ENCODE measurements at regions not wholly inside any gene's neighbourhood (a gene's known extent, or its start where the extent isn't known, plus 50 kb on each side); places are given as distances from the start of the nearest gene placed in this dataset.
"Not testable (repeated sequence)": the region's sequence is repeated elsewhere in the genome, so short reads cannot be mapped to it uniquely, and the experiment has no call there.

DNA sequence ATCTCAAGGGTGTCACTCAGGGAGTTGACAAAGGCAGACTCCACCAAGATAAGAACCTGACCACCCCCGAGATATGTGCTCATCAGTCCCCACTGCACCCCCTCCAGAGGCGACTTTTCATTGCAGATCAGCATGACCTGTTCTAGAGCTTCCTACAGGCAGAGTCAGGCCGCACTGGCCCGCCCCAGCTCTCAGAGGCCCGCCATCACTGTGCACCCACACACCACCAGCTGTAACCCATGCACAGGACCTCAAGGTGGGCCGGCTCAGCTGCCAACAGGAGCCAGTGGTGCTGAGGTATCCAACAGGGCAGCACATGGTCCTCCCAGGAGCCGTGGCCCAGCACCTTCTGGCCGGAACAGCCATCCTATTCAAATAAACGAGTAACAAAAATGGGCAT lies 253.6 kb upstream of the ANKRD20A1 start:
- H3K4me3 ChIP-seq (ENCODE audit: insufficient read depth, low read depth, low read length); CTCF ChIA-PET; POLR2A ChIA-PET (ENCODE audit: unreplicated experiment); H3K79me1 ChIP-seq (ENCODE audit: low read depth in 1 of 2, low read length in 2 of 2); H2BK20ac ChIP-seq (ENCODE audit: low read depth, low read length); BruUV-seq (replicated peaks); DNase-seq; H3K27ac ChIP-seq (ENCODE audit: insufficient read depth, low read length); intact Hi-C loops (cut with micrococcal nuclease); H4K5ac ChIP-seq (ENCODE audit: low read depth, low read length); H2AFZ ChIP-seq (replicated peaks; ENCODE audit: low read length, poor library complexity); H4K91ac ChIP-seq (ENCODE audit: insufficient read depth, low read depth, low read length); dilution Hi-C loops (cut with HindIII; ENCODE audit: low sequenced_read_pairs, unreplicated experiment); H2AK9ac ChIP-seq (replicated peaks; ENCODE audit: low read depth, low read length, poor library complexity); H3K4me1 ChIP-seq (ENCODE audit: control insufficient read depth, insufficient read depth, low read length); H3K27me3 ChIP-seq (ENCODE audit: control insufficient read depth, insufficient read depth, low read length); H3K14ac ChIP-seq (replicated peaks; ENCODE audit: low read depth, low read length); H2BK15ac ChIP-seq (ENCODE audit: low read depth, low read length); in situ Hi-C loops (cut with MboI; ENCODE audit: low sequenced_read_pairs); H3K9ac ChIP-seq (ENCODE audit: low read depth, low read length); H3K4me2 ChIP-seq (ENCODE audit: low read depth, low read length); H4K20me1 ChIP-seq (ENCODE audit: insufficient read depth, low read length); H3K23ac ChIP-seq (ENCODE audit: low read depth, low read length); H2BK120ac ChIP-seq (ENCODE audit: low read depth, low read length); H3K56ac ChIP-seq (ENCODE audit: extremely low read depth, insufficient read depth, low read length); ATAC-seq (ENCODE audit: low read depth); H3K4ac ChIP-seq (ENCODE audit: low read depth, low read length); H3K9me3 ChIP-seq (ENCODE audit: control insufficient read depth, insufficient read depth, low read length); H4K8ac ChIP-seq (ENCODE audit: low read depth in 2 of 2, low read length in 2 of 2); H2AK5ac ChIP-seq (ENCODE audit: low read depth, low read length); H3K18ac ChIP-seq (ENCODE audit: low read depth, low read length); H3K9me1 ChIP-seq (ENCODE audit: insufficient read depth, low read length); H2BK5ac ChIP-seq (ENCODE audit: low read depth, low read length, poor library complexity, severe bottlenecking); H3K36me3 ChIP-seq (ENCODE audit: control insufficient read depth, insufficient read depth, low read length): not testable (repeated sequence)
- WGBS, 2 experiments (ENCODE audit: extremely low coverage in 2 of 2, insufficient read length in 1 of 2), result no CpG with 5 or more reads among the region's 9 CpGs

DNA sequence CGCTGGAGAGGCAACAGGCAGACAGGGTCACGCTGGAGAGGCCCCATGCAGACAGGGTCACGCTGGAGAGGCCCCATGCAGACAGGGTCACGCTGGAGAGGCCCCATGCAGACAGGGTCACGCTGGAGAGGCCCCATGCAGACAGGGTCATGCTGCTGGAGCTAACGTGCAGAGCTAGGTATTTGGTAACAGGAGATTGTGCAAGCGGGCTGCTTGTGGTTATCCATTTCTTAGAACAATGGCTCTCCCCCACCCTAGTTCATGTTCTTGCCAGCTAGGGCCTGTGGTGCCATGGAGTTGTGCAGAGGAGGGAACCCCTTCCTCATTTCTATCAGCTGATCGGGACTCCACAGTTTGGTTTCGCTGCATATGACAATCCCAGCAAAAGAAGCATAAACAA lies 255.1 kb upstream of the ANKRD20A1 start:
- WGBS, 2 experiments (ENCODE audit: extremely low coverage in 2 of 2, insufficient read length in 1 of 2), result no CpG with 5 or more reads among the region's 9 CpGs
- intact Hi-C loops (cut with micrococcal nuclease); H2BK15ac ChIP-seq (ENCODE audit: low read depth, low read length); H2BK5ac ChIP-seq (ENCODE audit: low read depth, low read length, poor library complexity, severe bottlenecking); H3K9me3 ChIP-seq (ENCODE audit: control insufficient read depth, insufficient read depth, low read length); H3K9me1 ChIP-seq (ENCODE audit: insufficient read depth, low read length); H2AFZ ChIP-seq (replicated peaks; ENCODE audit: low read length, poor library complexity); DNase-seq; H3K4ac ChIP-seq (ENCODE audit: low read depth, low read length); H3K27ac ChIP-seq (ENCODE audit: insufficient read depth, low read length); H2BK120ac ChIP-seq (ENCODE audit: low read depth, low read length); H4K8ac ChIP-seq (ENCODE audit: low read depth in 2 of 2, low read length in 2 of 2); dilution Hi-C loops (cut with HindIII; ENCODE audit: low sequenced_read_pairs, unreplicated experiment); CTCF ChIA-PET; H3K4me1 ChIP-seq (ENCODE audit: control insufficient read depth, insufficient read depth, low read length); H2BK20ac ChIP-seq (ENCODE audit: low read depth, low read length); H3K18ac ChIP-seq (ENCODE audit: low read depth, low read length); H3K9ac ChIP-seq (ENCODE audit: low read depth, low read length); H3K23ac ChIP-seq (ENCODE audit: low read depth, low read length); H3K27me3 ChIP-seq (ENCODE audit: control insufficient read depth, insufficient read depth, low read length); ATAC-seq (ENCODE audit: low read depth); H4K20me1 ChIP-seq (ENCODE audit: insufficient read depth, low read length); H3K4me2 ChIP-seq (ENCODE audit: low read depth, low read length); H4K5ac ChIP-seq (ENCODE audit: low read depth, low read length); H2AK9ac ChIP-seq (replicated peaks; ENCODE audit: low read depth, low read length, poor library complexity); H4K91ac ChIP-seq (ENCODE audit: insufficient read depth, low read depth, low read length); H3K14ac ChIP-seq (replicated peaks; ENCODE audit: low read depth, low read length); BruUV-seq (replicated peaks); H3K4me3 ChIP-seq (ENCODE audit: insufficient read depth, low read depth, low read length); POLR2A ChIA-PET (ENCODE audit: unreplicated experiment); H3K79me1 ChIP-seq (ENCODE audit: low read depth in 1 of 2, low read length in 2 of 2); H3K36me3 ChIP-seq (ENCODE audit: control insufficient read depth, insufficient read depth, low read length); H3K56ac ChIP-seq (ENCODE audit: extremely low read depth, insufficient read depth, low read length); in situ Hi-C loops (cut with MboI; ENCODE audit: low sequenced_read_pairs); H2AK5ac ChIP-seq (ENCODE audit: low read depth, low read length): not testable (repeated sequence)
